Transverse colon (tissue), 3 donors: ENCODE measurements at regions not wholly inside any gene's neighbourhood (a gene's known extent, or its start where the extent isn't known, plus 50 kb on each side); places are given as distances from the start of the nearest gene placed in this dataset.

Experiments
- POLR2A ChIP-seq: fragments of 450-650 bp; IDR thresholded peaks from one replicate; pipeline ENCODE4 v1.6.1; 2016; ENCODE audit warnings: antibody characterized with exemption, mild to moderate bottlenecking, moderate library complexity
- POLR2AphosphoS5 ChIP-seq, 3 donors: sonication (generic); formaldehyde crosslinking; IDR thresholded peaks; one replicate each; pipeline ENCODE4 v1.6.1; 2016; ENCODE audit warnings: antibody characterized with exemption in 3 of 3

DNA sequence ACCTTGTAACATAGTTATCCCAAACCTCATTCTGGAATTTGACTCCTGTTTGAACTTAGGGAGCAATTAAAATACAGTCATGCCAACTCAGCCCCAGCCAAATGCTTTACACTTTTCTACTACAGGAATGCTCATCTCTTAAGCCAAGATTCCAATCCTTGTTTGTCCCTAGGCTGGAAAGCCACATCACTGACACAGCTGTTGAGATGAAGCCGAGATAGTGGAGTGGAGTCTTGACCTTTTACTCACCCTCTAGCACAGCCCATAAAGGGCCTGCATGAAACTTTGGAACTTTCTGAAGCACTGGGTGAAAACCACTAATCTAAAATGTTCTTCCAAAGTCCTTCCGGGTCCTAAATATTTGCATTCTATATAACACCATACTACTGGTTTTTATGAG lies 247.3 kb downstream of the ETV1 start:
- no peak for TF ChIP-seq POLR2A
- TF ChIP-seq POLR2AphosphoS5 (IDR thresholded peaks at IDR 0.05) = no peak
